ENCODE measurements at regions not wholly inside any gene's neighbourhood (a gene's known extent, or its start where the extent isn't known, plus 50 kb on each side); places are given as distances from the start of the nearest gene placed in this dataset.

GRCh38 chr9:113674436-113674835 is 201.7 kb upstream of the ZNF618 start:
- intact Hi-C loops (cut with DNase I) = no loop called here
- no peak for DNase-seq
- Histone ChIP-seq H3K36me3 (no peaks in the 10 kb centered on the region), H3K27ac (no peak overlapping the region), H3K4me3 (no peak overlapping the region), H3K4me1 (no peaks in the 10 kb centered on the region), H3K27me3 (no peaks in the 10 kb centered on the region), H3K9me3 (no peaks in the 10 kb centered on the region), H3K9ac (ENCODE audit: low read depth in 2 of 2, low read length in 2 of 2) (no peak overlapping the region)
- TF ChIP-seq CTCF (IDR thresholded peaks at IDR 0.05) = no peak

- TF ChIP-seq CTCF (IDR thresholded peaks at IDR 0.05) = no peak
- DNase-seq = peak; percentile 62
- Histone ChIP-seq H3K4me1 (no peaks in the 10 kb centered on the region), H3K27ac (no peak overlapping the region), H3K36me3 (no peaks in the 10 kb centered on the region), H3K27me3 (no peaks in the 10 kb centered on the region), H3K4me3 (no peak overlapping the region), H3K9ac (ENCODE audit: low read depth in 2 of 2, low read length in 2 of 2) (no peak overlapping the region), H3K9me3 (no peaks in the 10 kb centered on the region)
- intact Hi-C loops (cut with DNase I) = no loop called here
Measured at GRCh38 chr9:113675475-113675941, 200.6 kb upstream of the ZNF618 start.

- Histone ChIP-seq H3K9ac (ENCODE audit: low read depth in 2 of 2, low read length in 2 of 2) (no peak overlapping the region), H3K9me3 (no peaks in the 10 kb centered on the region), H3K4me1 (no peaks in the 10 kb centered on the region), H3K27me3 (no peaks in the 10 kb centered on the region), H3K36me3 (no peaks in the 10 kb centered on the region), H3K27ac (no peak overlapping the region), H3K4me3 (no peak overlapping the region)
- no peak for TF ChIP-seq CTCF (IDR thresholded peaks at IDR 0.05)
- intact Hi-C loops (cut with DNase I) = no loop called here
- no peak for DNase-seq
Measured at GRCh38 chr9:113677057-113677456, 199.1 kb upstream of the ZNF618 start.

GRCh38 chr9:113677569-113677968 is 198.5 kb upstream of the ZNF618 start:
- intact Hi-C loops (cut with DNase I) = no loop called here
- TF ChIP-seq CTCF (IDR thresholded peaks at IDR 0.05) = no peak
- Histone ChIP-seq H3K4me3 (no peak overlapping the region), H3K36me3 (no peaks in the 10 kb centered on the region), H3K27ac (no peak overlapping the region), H3K9me3 (no peaks in the 10 kb centered on the region), H3K9ac (ENCODE audit: low read depth in 2 of 2, low read length in 2 of 2) (no peak overlapping the region), H3K4me1 (no peaks in the 10 kb centered on the region), H3K27me3 (no peaks in the 10 kb centered on the region)
- no peak for DNase-seq

GRCh38 chr9:113678119-113678858 is 197.8 kb upstream of the ZNF618 start:
- Histone ChIP-seq H3K4me1 (no peaks in the 10 kb centered on the region), H3K36me3 (no peaks in the 10 kb centered on the region), H3K9me3 (no peaks in the 10 kb centered on the region), H3K9ac (ENCODE audit: low read depth in 2 of 2, low read length in 2 of 2) (no peak overlapping the region), H3K27me3 (no peaks in the 10 kb centered on the region), H3K4me3 (no peak overlapping the region), H3K27ac (no peak overlapping the region)
- TF ChIP-seq CTCF (IDR thresholded peaks at IDR 0.05) = no peak
- DNase-seq = no peak
- intact Hi-C loops (cut with DNase I) = no loop called here
